Astrocyte of the cerebellum (primary cell): ENCODE measurements at regions not wholly inside any gene's neighbourhood (a gene's known extent, or its start where the extent isn't known, plus 50 kb on each side); places are given as distances from the start of the nearest gene placed in this dataset.

Source experiments
- DNase-seq: peaks from one replicate; pipeline ENCODE4 v3.0.0-alpha.2; 2011; ENCODE audit warnings: low read depth
- H3K4me3 ChIP-seq: 2 replicates; pipeline ENCODE4 v1.5.1; 2011; ENCODE audit warnings: mild to moderate bottlenecking, low read depth, low read length, moderate library complexity
- in situ Hi-C: cut with HindIII; loops from 2 replicates; pipeline ENCODE4 v1.10.0; 2017; ENCODE audit warnings: low sequenced_read_pairs
- TF ChIP-seq, protein P1 (sequence below): IDR thresholded peaks from 2 replicates; pipeline ENCODE4 v1.5.1; 2012; ENCODE audit warnings: low read length, low read depth, moderate library complexity, mild to moderate bottlenecking; ENCODE audit errors: missing control alignments

DNA sequence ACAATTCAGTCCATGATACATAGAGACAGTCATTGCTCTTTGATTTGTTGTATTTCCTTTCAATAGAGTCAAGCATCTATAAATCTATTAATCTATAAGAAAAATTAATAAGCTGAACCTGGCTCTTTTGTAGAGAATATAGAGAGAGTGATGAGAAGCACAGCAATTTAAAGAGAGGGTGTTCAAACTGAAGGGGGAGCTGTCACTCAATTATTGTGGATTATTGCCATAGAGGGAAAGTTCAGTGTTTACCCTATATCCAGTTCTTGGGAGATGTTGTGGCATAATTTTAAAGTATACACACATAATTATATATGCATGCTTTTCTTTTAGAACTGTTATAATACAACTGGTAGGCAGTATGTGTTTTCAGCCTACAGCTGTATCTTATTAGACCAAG, 1469.0 kb upstream of the PABPC4L start:
- in situ Hi-C loops: no loop called here
- H3K4me3 ChIP-seq: no peak overlapping the region
- TF ChIP-seq, protein P1, sequence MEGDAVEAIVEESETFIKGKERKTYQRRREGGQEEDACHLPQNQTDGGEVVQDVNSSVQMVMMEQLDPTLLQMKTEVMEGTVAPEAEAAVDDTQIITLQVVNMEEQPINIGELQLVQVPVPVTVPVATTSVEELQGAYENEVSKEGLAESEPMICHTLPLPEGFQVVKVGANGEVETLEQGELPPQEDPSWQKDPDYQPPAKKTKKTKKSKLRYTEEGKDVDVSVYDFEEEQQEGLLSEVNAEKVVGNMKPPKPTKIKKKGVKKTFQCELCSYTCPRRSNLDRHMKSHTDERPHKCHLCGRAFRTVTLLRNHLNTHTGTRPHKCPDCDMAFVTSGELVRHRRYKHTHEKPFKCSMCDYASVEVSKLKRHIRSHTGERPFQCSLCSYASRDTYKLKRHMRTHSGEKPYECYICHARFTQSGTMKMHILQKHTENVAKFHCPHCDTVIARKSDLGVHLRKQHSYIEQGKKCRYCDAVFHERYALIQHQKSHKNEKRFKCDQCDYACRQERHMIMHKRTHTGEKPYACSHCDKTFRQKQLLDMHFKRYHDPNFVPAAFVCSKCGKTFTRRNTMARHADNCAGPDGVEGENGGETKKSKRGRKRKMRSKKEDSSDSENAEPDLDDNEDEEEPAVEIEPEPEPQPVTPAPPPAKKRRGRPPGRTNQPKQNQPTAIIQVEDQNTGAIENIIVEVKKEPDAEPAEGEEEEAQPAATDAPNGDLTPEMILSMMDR: no peak
- no peak for DNase-seq
